CD14-positive monocyte (primary cell): ENCODE measurements at regions not wholly inside any gene's neighbourhood (a gene's known extent, or its start where the extent isn't known, plus 50 kb on each side); places are given as distances from the start of the nearest gene placed in this dataset.

ENCODE experiments used
- DNase-seq, 3 donors: peaks; one replicate each; pipeline ENCODE4 v3.0.0-alpha.2; 2011 to 2022
- H2AFZ ChIP-seq: 2 replicates; pipeline ENCODE4 v1.6.0; 2012; ENCODE audit warnings: mild to moderate bottlenecking, low read depth, low read length, inconsistent platforms; ENCODE audit not compliant: insufficient read depth, poor library complexity, severe bottlenecking
- H3K27ac ChIP-seq, 2 donors: 1 replicate in 1 of 2; 2 replicates in 1 of 2; pipeline ENCODE4 v1.5.1; 2012 to 2013; ENCODE audit warnings: low read length in 2 of 2, control low read depth in 1 of 2, inconsistent platforms in 1 of 2, low read depth in 1 of 2, mild to moderate bottlenecking in 1 of 2
- H3K27me3 ChIP-seq, 2 donors: one replicate each; pipeline versions ENCODE4 v1.6.0 to v1.6.1; 2011 to 2013; ENCODE audit warnings: low read length in 2 of 2; ENCODE audit not compliant: control insufficient read depth in 2 of 2, insufficient read depth in 2 of 2
- H3K36me3 ChIP-seq, 2 donors: replicated peaks in 1 of 2; 1 replicate in 1 of 2; 2 replicates in 1 of 2; pipeline versions ENCODE4 v1.5.1 to v1.6.1; 2012 to 2013; ENCODE audit warnings: low read length in 2 of 2, control low read depth in 1 of 2, inconsistent platforms in 1 of 2, mild to moderate bottlenecking in 1 of 2; ENCODE audit not compliant: insufficient read depth in 2 of 2, control insufficient read depth in 1 of 2
- H3K4me1 ChIP-seq, 2 donors: 1 replicate in 1 of 2; 2 replicates in 1 of 2; pipeline versions ENCODE4 v1.5.1 to v1.6.1; 2012 to 2013; ENCODE audit warnings: low read length in 2 of 2, control low read depth in 1 of 2, inconsistent platforms in 1 of 2, mild to moderate bottlenecking in 1 of 2, moderate library complexity in 1 of 2; ENCODE audit not compliant: insufficient read depth in 2 of 2, control insufficient read depth in 1 of 2
- H3K4me2 ChIP-seq: replicated peaks from 2 replicates; pipeline ENCODE3; 2012; ENCODE audit warnings: low read length, moderate library complexity, mild to moderate bottlenecking; ENCODE audit not compliant: poor library complexity, severe bottlenecking; ENCODE audit errors: extremely low read depth
- H3K4me3 ChIP-seq, 3 experiments: fragments of 200-600 bp in 1 of 3; sonication (generic) in 1 of 3; replicated peaks in 1 of 3; 1 replicate in 2 of 3; 2 replicates in 1 of 3; pipeline ENCODE4 v1.5.1; 2011 to 2013; ENCODE audit warnings: low read length in 3 of 3, mild to moderate bottlenecking in 3 of 3, control low read depth in 2 of 3, low read depth in 2 of 3, inconsistent platforms in 1 of 3, moderate library complexity in 1 of 3
- H3K79me2 ChIP-seq: 2 replicates; pipeline ENCODE4 v1.6.0; 2012; ENCODE audit warnings: mild to moderate bottlenecking, control low read depth, inconsistent platforms, low read length, moderate library complexity; ENCODE audit not compliant: insufficient read depth
- H3K9ac ChIP-seq: 2 replicates; pipeline ENCODE4 v1.6.0; 2017; ENCODE audit warnings: low read length, mild to moderate bottlenecking; ENCODE audit not compliant: insufficient read depth, poor library complexity, severe bottlenecking
- H3K9me3 ChIP-seq, 2 donors: replicated peaks in 1 of 2; 1 replicate in 1 of 2; 2 replicates in 1 of 2; pipeline versions ENCODE4 v1.5.1 to v1.6.1; 2012 to 2013; ENCODE audit warnings: low read length in 2 of 2, control low read depth in 1 of 2; ENCODE audit not compliant: control insufficient read depth in 1 of 2, insufficient read depth in 1 of 2
- H4K20me1 ChIP-seq: 2 replicates; pipeline ENCODE4 v1.6.0; 2012; ENCODE audit warnings: mild to moderate bottlenecking, low read length, control low read depth, moderate library complexity; ENCODE audit not compliant: insufficient read depth
- H3K27ac Mint-ChIP-seq, 7 donors: one replicate each; pipeline ENCODE4 v1.8.0; 2020; ENCODE audit warnings: mild to moderate bottlenecking in 7 of 7, mixed read lengths in 7 of 7, moderate library complexity in 6 of 7, inconsistent platforms in 2 of 7
- H3K27me3 Mint-ChIP-seq, 3 donors: one replicate each; pipeline ENCODE4 v1.8.0; 2021 to 2022; ENCODE audit warnings: low read depth in 3 of 3, mild to moderate bottlenecking in 3 of 3, mixed read lengths in 3 of 3, moderate library complexity in 3 of 3, inconsistent platforms in 1 of 3
- H3K36me3 Mint-ChIP-seq, 2 donors: one replicate each; pipeline ENCODE4 v1.8.0; 2020; ENCODE audit warnings: mixed read lengths in 2 of 2, inconsistent platforms in 1 of 2, mild to moderate bottlenecking in 1 of 2
- H3K4me1 Mint-ChIP-seq: one replicate; pipeline ENCODE4 v1.8.0; 2020; ENCODE audit warnings: mild to moderate bottlenecking, mixed read lengths
- H3K4me3 Mint-ChIP-seq, 2 donors: one replicate each; pipeline ENCODE4 v1.8.0; 2020; ENCODE audit warnings: mild to moderate bottlenecking in 2 of 2, mixed read lengths in 2 of 2, moderate library complexity in 1 of 2
- H3K9me3 Mint-ChIP-seq, 7 donors: one replicate each; pipeline ENCODE4 v1.8.0; 2020 to 2022; ENCODE audit warnings: mixed read lengths in 7 of 7, mild to moderate bottlenecking in 6 of 7, moderate library complexity in 6 of 7, inconsistent platforms in 2 of 7
- CTCF ChIP-seq: fragments of 200-600 bp; IDR thresholded peaks from one replicate; pipeline ENCODE4 v1.8.0; 2022; ENCODE audit warnings: antibody characterized with exemption, mild to moderate bottlenecking
- WGBS: methylation state at CpG from one replicate; pipeline ENCODE4 v1.1.5; 2013; ENCODE audit warnings: missing lambda C conversion rate; ENCODE audit not compliant: insufficient coverage; 5-methylcytosine and 5-hydroxymethylcytosine counted together
- intact Hi-C, 2 donors: fragments of 100-400 bp; cut with micrococcal nuclease; formaldehyde crosslinking; loops; one replicate each; pipeline versions ENCODE4 v1.15.0 to v1.15.1; 2023

- no peak overlapping the region for H3K4me3 Mint-ChIP-seq
- intact Hi-C loops: no loop called here
Observed at GRCh38 chr6:74319292-74319691, 623.3 kb downstream of the CD109 start.

DNA sequence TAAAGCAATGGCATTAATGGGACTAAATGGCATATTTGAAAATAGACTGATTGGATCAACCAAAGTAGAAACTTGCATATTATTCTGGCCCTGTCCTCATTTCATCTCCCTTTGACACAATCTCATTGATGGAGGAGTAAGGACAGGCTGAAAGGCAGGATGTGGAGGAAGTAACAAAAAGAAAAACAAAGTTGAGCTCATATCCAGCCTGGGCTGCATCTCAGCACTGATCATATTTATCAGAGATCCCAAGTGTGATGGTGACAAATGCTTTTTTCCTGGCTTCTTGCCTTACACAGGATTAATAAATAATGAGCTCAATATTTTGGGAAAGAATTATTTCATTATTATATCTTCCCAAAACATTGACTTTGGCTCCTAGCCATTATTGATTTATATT, 622.7 kb downstream of the CD109 start:
- intact Hi-C loops: no loop called here
- H2AFZ ChIP-seq: no peak overlapping the region
- no peak overlapping the region for H3K27ac Mint-ChIP-seq

More at GRCh38 chr6:74319292-74319691, 623.3 kb downstream of the CD109 start:
- Mint-ChIP-seq H3K36me3 (no peaks in the 10 kb centered on the region), H3K27me3 (peaks cover 0 to 2% (median 0%) of the 10 kb centered on the region in 3 donors), H3K4me1 (no peaks in the 10 kb centered on the region), H3K9me3 (peaks cover 0 to 3% (median 0%) of the 10 kb centered on the region in 7 donors), H3K27ac (no peak overlapping the region)
- H3K27ac ChIP-seq: no peak overlapping the region
- H4K20me1 ChIP-seq: no peaks in the 10 kb centered on the region
- no peaks in the 10 kb centered on the region for H3K27me3 ChIP-seq
- H3K4me2 ChIP-seq: no peak overlapping the region
- no peaks in the 10 kb centered on the region for H3K4me1 ChIP-seq
- no peaks in the 10 kb centered on the region for H3K36me3 ChIP-seq
- TF ChIP-seq CTCF: no peak
- H3K9me3 ChIP-seq: no peaks in the 10 kb centered on the region
- WGBS: no CpG with 5 or more reads among the region's 2 CpGs
- no peak for DNase-seq
- no peak overlapping the region for H3K9ac ChIP-seq
- H2AFZ ChIP-seq: no peak overlapping the region
- no peak overlapping the region for H3K4me3 ChIP-seq
- H3K79me2 ChIP-seq: no peaks in the 10 kb centered on the region

More for the DNA sequence above, 622.7 kb downstream of the CD109 start:
- TF ChIP-seq CTCF: no peak
- no peaks in the 10 kb centered on the region for H3K27me3 Mint-ChIP-seq
- H3K4me3 Mint-ChIP-seq: no peak overlapping the region
- H3K36me3 Mint-ChIP-seq: no peaks in the 10 kb centered on the region
- Histone ChIP-seq H3K4me1 (no peaks in the 10 kb centered on the region), H3K27me3 (no peaks in the 10 kb centered on the region), H3K27ac (no peak overlapping the region), H3K4me3 (no peak overlapping the region), H4K20me1 (no peaks in the 10 kb centered on the region), H3K9me3 (no peaks in the 10 kb centered on the region), H3K9ac (no peak overlapping the region), H3K4me2 (no peak overlapping the region), H3K36me3 (no peaks in the 10 kb centered on the region), H3K79me2 (no peaks in the 10 kb centered on the region)
- no peaks in the 10 kb centered on the region for H3K4me1 Mint-ChIP-seq
- H3K9me3 Mint-ChIP-seq: peaks cover 0 to 3% (median 0%) of the 10 kb centered on the region in 7 donors
- DNase-seq: no peak
